Mammary epithelial cell (primary cell): ENCODE measurements at regions not wholly inside any gene's neighbourhood (a gene's known extent, or its start where the extent isn't known, plus 50 kb on each side); places are given as distances from the start of the nearest gene placed in this dataset.

Experiments
- CTCF ChIP-seq, 2 donors: IDR thresholded peaks in 1 of 2; conservative IDR thresholded peaks in 1 of 2; 2 replicates each; pipeline ENCODE4 v1.5.1; 2011 to 2012; ENCODE audit warnings: inconsistent platforms in 2 of 2, low read length in 2 of 2, mild to moderate bottlenecking in 2 of 2, control low read depth in 1 of 2, low read depth in 1 of 2; ENCODE audit not compliant: insufficient read depth in 1 of 2; ENCODE audit errors: extremely low read depth in 1 of 2
- EZH2 ChIP-seq: IDR thresholded peaks from 2 replicates; pipeline ENCODE4 v1.6.1; 2012; ENCODE audit warnings: low read length, inconsistent platforms, borderline replicate concordance

GRCh38 chr1:2921970-2922686 lies 99.1 kb upstream of the ACTRT2 start:
- no peak for TF ChIP-seq CTCF (conservative IDR thresholded peaks at IDR 0.05 in 1 of 2, IDR thresholded peaks at IDR 0.05 in 1 of 2; ENCODE audit: extremely low read depth in 1 of 2, insufficient read depth in 1 of 2, low read depth in 1 of 2, low read length in 2 of 2)
- TF ChIP-seq EZH2, result no peak
